Neural progenitor cell (in vitro differentiated cells): ENCODE measurements at regions not wholly inside any gene's neighbourhood (a gene's known extent, or its start where the extent isn't known, plus 50 kb on each side); places are given as distances from the start of the nearest gene placed in this dataset.

Experiments
- CTCF ChIP-seq: fragments of 200-600 bp; sonication (generic); IDR thresholded peaks from 2 replicates; pipeline ENCODE4 v1.5.1; 2017; ENCODE audit warnings: antibody characterized with exemption, mild to moderate bottlenecking
- EZH2 ChIP-seq: fragments of 200-600 bp; sonication (generic); IDR thresholded peaks from 2 replicates; pipeline ENCODE4 v1.6.1; 2017; ENCODE audit warnings: antibody characterized with exemption, mild to moderate bottlenecking, moderate library complexity
- EZH2phosphoT487 ChIP-seq: fragments of 200-600 bp; sonication (generic); IDR thresholded peaks from 2 replicates; pipeline ENCODE4 v1.6.1; 2017; ENCODE audit warnings: antibody characterized with exemption

GRCh38 chr5:128021411-128021810 is 62.2 kb upstream of the SLC12A2 start:
- TF ChIP-seq EZH2 (no peak), CTCF (no peak), EZH2phosphoT487 (no peak)
